Endodermal cell (in vitro differentiated cells): ENCODE measurements at regions not wholly inside any gene's neighbourhood (a gene's known extent, or its start where the extent isn't known, plus 50 kb on each side); places are given as distances from the start of the nearest gene placed in this dataset.

ENCODE experiments used
- DNase-seq: peaks from one replicate; pipeline ENCODE4 v3.0.0-alpha.2; 2017
- H3K27ac ChIP-seq: 2 replicates; pipeline ENCODE4 v1.5.1; 2013; ENCODE audit warnings: mild to moderate bottlenecking, low read depth, low read length, moderate library complexity
- H3K27me3 ChIP-seq: 2 replicates; pipeline ENCODE4 v1.6.1; 2013; ENCODE audit warnings: mild to moderate bottlenecking, low read length, moderate library complexity; ENCODE audit not compliant: insufficient read depth, control insufficient read depth, poor library complexity, severe bottlenecking
- H3K36me3 ChIP-seq: 2 replicates; pipeline ENCODE4 v1.7.0; 2013; ENCODE audit warnings: mild to moderate bottlenecking, low read length, moderate library complexity; ENCODE audit not compliant: control insufficient read depth, insufficient read depth
- H3K4me1 ChIP-seq: one replicate; pipeline ENCODE4 v1.7.0; 2013; ENCODE audit warnings: low read length; ENCODE audit not compliant: control insufficient read depth, insufficient read depth
- H3K4me3 ChIP-seq: 2 replicates; pipeline ENCODE4 v1.5.1; 2013; ENCODE audit warnings: mild to moderate bottlenecking, low read length, moderate library complexity
- H3K9ac ChIP-seq: 2 replicates; pipeline ENCODE4 v1.6.1; 2013; ENCODE audit warnings: mild to moderate bottlenecking, low read length, moderate library complexity; ENCODE audit not compliant: poor library complexity, severe bottlenecking; ENCODE audit errors: extremely low read depth
- H3K9me3 ChIP-seq: 2 replicates; pipeline ENCODE4 v1.6.1; 2013; ENCODE audit warnings: mild to moderate bottlenecking, low read length, moderate library complexity; ENCODE audit not compliant: control insufficient read depth
- H3K27ac Mint-ChIP-seq: 2 replicates; pipeline ENCODE4 v1.8.0; 2020; ENCODE audit warnings: mixed read lengths
- H3K27me3 Mint-ChIP-seq: 2 replicates; pipeline ENCODE4 v1.8.0; 2021; ENCODE audit warnings: mild to moderate bottlenecking, mixed read lengths; ENCODE audit not compliant: insufficient read depth
- H3K36me3 Mint-ChIP-seq: 2 replicates; pipeline ENCODE4 v1.8.0; 2020; ENCODE audit warnings: low read depth, mixed read lengths
- H3K4me1 Mint-ChIP-seq: 2 replicates; pipeline ENCODE4 v1.8.0; 2020; ENCODE audit warnings: mixed read lengths
- H3K4me3 Mint-ChIP-seq: 2 replicates; pipeline ENCODE4 v1.8.0; 2020; ENCODE audit warnings: mild to moderate bottlenecking, moderate library complexity, mixed read lengths
- H3K9me3 Mint-ChIP-seq: 2 replicates; pipeline ENCODE4 v1.8.0; 2020; ENCODE audit warnings: mild to moderate bottlenecking, mixed read lengths
- CTCF ChIP-seq: fragments of 200-600 bp; sonication (generic); conservative IDR thresholded peaks from 2 replicates; pipeline ENCODE4 v1.5.0; 2021; ENCODE audit warnings: antibody characterized with exemption, mild to moderate bottlenecking
- WGBS, 2 experiments: methylation state at CpG; one replicate each; pipeline versions ENCODE4 v1.1.5 to v1.1.7; 2013; ENCODE audit warnings: missing lambda C conversion rate in 2 of 2, mixed read lengths in 1 of 2; ENCODE audit not compliant: insufficient coverage in 1 of 2, insufficient read length in 1 of 2; 5-methylcytosine and 5-hydroxymethylcytosine counted together

- Mint-ChIP-seq H3K4me1 (peaks cover 6% of the 10 kb centered on the region), H3K27me3 (no peaks in the 10 kb centered on the region), H3K9me3 (no peaks in the 10 kb centered on the region), H3K4me3 (no peak overlapping the region), H3K36me3 (no peaks in the 10 kb centered on the region), H3K27ac (no peak overlapping the region)
- Histone ChIP-seq H3K36me3 (no peaks in the 10 kb centered on the region), H3K27me3 (no peaks in the 10 kb centered on the region), H3K9me3 (no peaks in the 10 kb centered on the region), H3K4me1 (no peaks in the 10 kb centered on the region), H3K9ac (no peak overlapping the region), H3K27ac (no peak overlapping the region), H3K4me3 (no peak overlapping the region)
- no peak for TF ChIP-seq CTCF
- no peak for DNase-seq
- WGBS, 2 experiments = 93 to 100% methylated on average over 1 of the region's 1 CpG
Measured at GRCh38 chr14:27686137-27686536, 1080.5 kb upstream of the FOXG1 start.

DNA sequence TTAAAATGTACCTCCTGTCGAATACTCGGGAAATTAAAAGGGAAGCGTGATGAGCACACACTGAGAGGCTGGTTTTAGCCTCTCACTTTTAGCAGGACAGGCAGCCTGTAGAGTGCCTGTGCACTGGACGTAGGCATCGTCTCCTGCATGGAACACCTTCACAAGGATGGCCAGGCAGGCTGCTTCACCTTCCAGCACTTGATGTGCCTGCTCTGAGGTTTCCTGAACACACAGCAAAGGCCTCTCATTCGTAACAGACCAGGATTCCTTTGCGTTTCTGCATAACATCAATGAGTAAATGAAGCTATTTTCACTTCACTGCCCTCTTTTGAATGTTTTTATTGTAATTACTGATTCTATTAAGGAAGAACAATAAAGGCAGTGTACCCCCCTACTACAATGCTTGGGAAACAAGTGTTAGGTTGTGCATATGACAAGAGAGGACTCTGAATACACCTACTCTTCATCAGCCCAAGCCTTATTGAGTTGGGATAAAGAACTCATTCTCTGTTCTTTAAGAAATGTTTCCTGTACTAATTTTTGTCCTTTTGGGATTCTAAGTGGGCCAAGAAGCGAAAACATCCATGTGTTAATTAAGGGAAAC, 1077.6 kb upstream of the FOXG1 start:
- Histone ChIP-seq H3K4me1 (no peaks in the 10 kb centered on the region), H3K9ac (no peak overlapping the region), H3K27ac (no peak overlapping the region), H3K4me3 (no peak overlapping the region), H3K36me3 (no peaks in the 10 kb centered on the region), H3K9me3 (no peaks in the 10 kb centered on the region), H3K27me3 (no peaks in the 10 kb centered on the region)
- H3K4me1 Mint-ChIP-seq = peaks cover 2% of the 10 kb centered on the region
- no peaks in the 10 kb centered on the region for H3K36me3 Mint-ChIP-seq
- H3K4me3 Mint-ChIP-seq = no peak overlapping the region
- H3K27ac Mint-ChIP-seq = no peak overlapping the region
- H3K9me3 Mint-ChIP-seq = no peaks in the 10 kb centered on the region
- WGBS, 2 experiments = 89 to 91% methylated on average over 7 to 8 of the region's 8 CpGs
- H3K27me3 Mint-ChIP-seq = no peaks in the 10 kb centered on the region
- no peak for TF ChIP-seq CTCF
- peak; percentile 44 for DNase-seq

- no peak overlapping the region for H3K9ac ChIP-seq
- WGBS, 2 experiments = 100% methylated on average over 1 of the region's 2 CpGs
- H3K9me3 ChIP-seq = peaks cover 35% of the 10 kb centered on the region
- no peak overlapping the region for H3K4me3 ChIP-seq
- H3K27me3 ChIP-seq = no peaks in the 10 kb centered on the region
- no peak overlapping the region for H3K4me3 Mint-ChIP-seq
- no peak for TF ChIP-seq CTCF
- H3K27me3 Mint-ChIP-seq = no peaks in the 10 kb centered on the region
- no peaks in the 10 kb centered on the region for H3K4me1 ChIP-seq
- DNase-seq = no peak
- no peak overlapping the region for H3K27ac Mint-ChIP-seq
- no peaks in the 10 kb centered on the region for H3K4me1 Mint-ChIP-seq
- peaks cover 55% of the 10 kb centered on the region for H3K9me3 Mint-ChIP-seq
- H3K27ac ChIP-seq = no peak overlapping the region
- peaks cover 8% of the 10 kb centered on the region for H3K36me3 Mint-ChIP-seq
- no peaks in the 10 kb centered on the region for H3K36me3 ChIP-seq
Measured at GRCh38 chr14:27712364-27712763, 1054.2 kb upstream of the FOXG1 start.
